Lower lobe of right lung (tissue), 2 donors: ENCODE measurements at regions not wholly inside any gene's neighbourhood (a gene's known extent, or its start where the extent isn't known, plus 50 kb on each side); places are given as distances from the start of the nearest gene placed in this dataset.

Experiments used
- ATAC-seq, 2 donors: fragments of 200-7000 bp; cut with Tn5 transposase; one replicate each; pipeline ENCODE4 v1.9.1; 2020 to 2022; ENCODE audit warnings: mild to moderate bottlenecking in 2 of 2, moderate library complexity in 2 of 2
- DNase-seq: peaks from one replicate; pipeline ENCODE4 v3.0.0-alpha.2; 2020
- H3K27ac ChIP-seq: fragments of 200-600 bp; one replicate; pipeline ENCODE4 v1.8.0; 2022
- H3K27me3 ChIP-seq: fragments of 200-600 bp; one replicate; pipeline ENCODE4 v1.8.0; 2022; ENCODE audit warnings: low read depth
- H3K36me3 ChIP-seq: fragments of 200-600 bp; one replicate; pipeline ENCODE4 v1.8.0; 2022; ENCODE audit warnings: mild to moderate bottlenecking
- H3K4me1 ChIP-seq: fragments of 200-600 bp; one replicate; pipeline ENCODE4 v1.8.0; 2022
- H3K4me3 ChIP-seq: fragments of 200-600 bp; one replicate; pipeline ENCODE4 v1.8.0; 2022; ENCODE audit warnings: mild to moderate bottlenecking
- H3K9me3 ChIP-seq: fragments of 200-600 bp; one replicate; pipeline ENCODE4 v1.8.0; 2022
- intact Hi-C: fragments of 100-400 bp; cut with DNase I; formaldehyde crosslinking; loops from one replicate; pipeline ENCODE4 v1.11.0; 2022
- TF ChIP-seq, protein P1 (sequence below): fragments of 200-600 bp; IDR thresholded peaks from one replicate; pipeline ENCODE4 v1.8.0; 2022; ENCODE audit warnings: antibody characterized with exemption, mild to moderate bottlenecking
- donor health status: DM: no; HTN: yes; CAD: no; lungs with severe emphysema.

- Histone ChIP-seq H3K27me3 (no peaks in the 10 kb centered on the region), H3K36me3 (no peaks in the 10 kb centered on the region), H3K9me3 (no peaks in the 10 kb centered on the region), H3K27ac (no peak overlapping the region), H3K4me1 (no peaks in the 10 kb centered on the region), H3K4me3 (no peak overlapping the region)
- TF ChIP-seq, protein P1, sequence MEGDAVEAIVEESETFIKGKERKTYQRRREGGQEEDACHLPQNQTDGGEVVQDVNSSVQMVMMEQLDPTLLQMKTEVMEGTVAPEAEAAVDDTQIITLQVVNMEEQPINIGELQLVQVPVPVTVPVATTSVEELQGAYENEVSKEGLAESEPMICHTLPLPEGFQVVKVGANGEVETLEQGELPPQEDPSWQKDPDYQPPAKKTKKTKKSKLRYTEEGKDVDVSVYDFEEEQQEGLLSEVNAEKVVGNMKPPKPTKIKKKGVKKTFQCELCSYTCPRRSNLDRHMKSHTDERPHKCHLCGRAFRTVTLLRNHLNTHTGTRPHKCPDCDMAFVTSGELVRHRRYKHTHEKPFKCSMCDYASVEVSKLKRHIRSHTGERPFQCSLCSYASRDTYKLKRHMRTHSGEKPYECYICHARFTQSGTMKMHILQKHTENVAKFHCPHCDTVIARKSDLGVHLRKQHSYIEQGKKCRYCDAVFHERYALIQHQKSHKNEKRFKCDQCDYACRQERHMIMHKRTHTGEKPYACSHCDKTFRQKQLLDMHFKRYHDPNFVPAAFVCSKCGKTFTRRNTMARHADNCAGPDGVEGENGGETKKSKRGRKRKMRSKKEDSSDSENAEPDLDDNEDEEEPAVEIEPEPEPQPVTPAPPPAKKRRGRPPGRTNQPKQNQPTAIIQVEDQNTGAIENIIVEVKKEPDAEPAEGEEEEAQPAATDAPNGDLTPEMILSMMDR: no peak
- intact Hi-C loops: no loop called here
- DNase-seq: no peak
- no peak for ATAC-seq
Measured at GRCh38 chr1:103959565-103959964, 209.9 kb downstream of the AMY1C start.

DNA sequence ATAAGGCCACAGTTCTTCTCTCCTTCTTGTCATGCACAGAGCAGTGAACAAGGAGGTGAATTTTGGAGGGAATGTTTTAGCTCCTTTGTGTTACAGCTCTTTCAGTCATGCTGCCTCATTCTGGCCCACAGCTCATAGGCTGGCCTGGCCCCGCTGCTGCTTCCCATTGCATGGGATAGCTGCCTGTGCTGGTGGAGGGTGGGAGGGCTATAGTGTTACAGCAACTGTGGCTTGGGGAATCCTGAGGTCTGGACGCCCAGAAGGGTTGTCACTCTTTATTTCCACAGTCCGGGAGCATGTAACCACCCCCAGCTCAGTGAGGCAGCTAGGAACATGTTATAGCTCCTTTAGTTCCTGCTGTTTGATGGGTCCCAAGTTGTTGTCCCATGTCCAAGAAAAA is 210.3 kb downstream of the AMY1C start:
- Histone ChIP-seq H3K4me3 (no peak overlapping the region), H3K9me3 (no peaks in the 10 kb centered on the region), H3K27me3 (no peaks in the 10 kb centered on the region), H3K4me1 (no peaks in the 10 kb centered on the region), H3K27ac (no peak overlapping the region), H3K36me3 (no peaks in the 10 kb centered on the region)
- TF ChIP-seq, protein P1: no peak
- DNase-seq (no peak), ATAC-seq (no peak)
- intact Hi-C loops: no loop called here

GRCh38 chr1:103960710-103961109 is 211.0 kb downstream of the AMY1C start:
- Histone ChIP-seq H3K27ac (no peak overlapping the region), H3K27me3 (no peaks in the 10 kb centered on the region), H3K36me3 (no peaks in the 10 kb centered on the region), H3K9me3 (no peaks in the 10 kb centered on the region), H3K4me1 (no peaks in the 10 kb centered on the region), H3K4me3 (no peak overlapping the region)
- no peak for ATAC-seq
- TF ChIP-seq, protein P1: no peak
- intact Hi-C loops: no loop called here
- DNase-seq: no peak

DNA sequence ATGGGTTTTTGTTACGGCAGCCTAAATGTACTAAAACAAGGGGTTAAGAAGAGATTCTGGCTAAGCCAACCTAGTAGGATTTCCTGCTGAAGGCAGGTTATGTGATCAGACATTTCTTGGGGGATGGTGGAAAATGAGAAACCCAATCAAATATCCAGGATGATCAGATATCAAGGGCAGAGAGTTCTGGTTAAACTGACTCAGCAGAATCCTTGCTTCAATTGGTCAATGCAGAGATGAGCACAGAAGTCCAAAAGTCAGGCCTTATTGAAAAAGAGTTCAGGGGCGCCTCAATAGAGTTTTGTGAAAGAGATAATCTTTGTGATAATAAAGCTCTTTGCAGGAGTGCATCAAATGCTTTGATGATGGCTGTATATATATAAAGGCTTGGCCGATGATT is 237.1 kb downstream of the AMY1C start:
- no peak overlapping the region for H3K27ac ChIP-seq
- intact Hi-C loops: no loop called here
- DNase-seq (no peak), ATAC-seq (no peak)
- H3K9me3 ChIP-seq: no peaks in the 10 kb centered on the region
- no peaks in the 10 kb centered on the region for H3K4me1 ChIP-seq
- H3K36me3 ChIP-seq: no peaks in the 10 kb centered on the region
- no peaks in the 10 kb centered on the region for H3K27me3 ChIP-seq
- H3K4me3 ChIP-seq: no peak overlapping the region
- TF ChIP-seq, protein P1: no peak

GRCh38 chr1:103997631-103998030 is 247.9 kb downstream of the AMY1C start:
- ATAC-seq (no peak), DNase-seq (no peak)
- H3K4me1 ChIP-seq: no peaks in the 10 kb centered on the region
- H3K27me3 ChIP-seq: no peaks in the 10 kb centered on the region
- H3K27ac ChIP-seq: no peak overlapping the region
- H3K36me3 ChIP-seq: no peaks in the 10 kb centered on the region
- TF ChIP-seq, protein P1: no peak
- H3K4me3 ChIP-seq: no peak overlapping the region
- intact Hi-C loops: no loop called here
- H3K9me3 ChIP-seq: no peaks in the 10 kb centered on the region
